ENCODE measurements at regions not wholly inside any gene's neighbourhood (a gene's known extent, or its start where the extent isn't known, plus 50 kb on each side); places are given as distances from the start of the nearest gene placed in this dataset.

DNA sequence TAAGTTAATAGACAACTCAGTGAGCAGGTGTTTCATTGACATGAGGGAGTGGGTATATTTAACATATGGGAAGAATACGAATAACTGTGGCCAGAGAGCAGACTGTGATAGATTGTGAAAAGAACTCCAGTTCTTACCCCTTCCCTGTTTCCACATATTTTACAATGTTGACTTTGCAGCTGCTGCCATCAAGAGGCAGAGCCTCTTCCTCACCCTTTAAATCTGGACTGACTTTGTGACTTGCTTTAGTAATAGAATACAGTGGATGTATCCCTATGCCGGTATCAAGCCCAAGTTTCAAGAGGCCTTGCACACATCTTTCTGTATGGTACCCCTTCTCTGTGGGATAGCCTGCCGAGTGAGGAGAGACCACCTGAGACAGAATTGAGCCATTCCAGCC, 356.7 kb downstream of the ETNK1 start:
- no peak overlapping the region for H3K4me3 Mint-ChIP-seq
- POLR2A ChIA-PET: no interaction called here
- intact Hi-C loops (cut with micrococcal nuclease): no loop called here

DNA sequence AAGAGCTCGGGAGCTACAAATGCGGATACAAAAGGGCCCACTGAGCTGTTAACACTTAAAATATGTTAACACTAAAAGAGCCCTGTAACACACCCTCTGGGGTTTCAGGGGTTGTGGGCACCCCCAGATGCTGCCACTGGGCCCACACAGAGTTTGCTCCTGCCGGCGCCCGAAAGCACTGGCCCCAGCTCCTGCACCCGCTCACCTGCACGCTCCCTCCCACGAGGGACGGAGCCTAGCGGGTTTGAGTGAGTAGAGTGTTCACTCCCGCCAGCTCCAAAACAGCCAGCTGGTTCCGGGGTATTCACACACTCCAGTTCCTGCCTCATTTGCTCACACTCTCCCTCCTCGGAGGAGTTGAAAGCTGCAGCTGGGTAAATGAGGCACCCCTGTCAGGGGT, 357.7 kb downstream of the ETNK1 start:
- Histone ChIP-seq H3K27ac (ENCODE audit: low read length in 2 of 2) (no peak overlapping the region), H2AFZ (ENCODE audit: insufficient read depth, low read depth, low read length, poor library complexity, severe bottlenecking) (no peak overlapping the region), H3K27me3 (replicated peaks in 1 of 4; ENCODE audit: control extremely low read depth in 1 of 4, control insufficient read depth in 3 of 4, insufficient read depth in 4 of 4, low read length in 3 of 4) (no peaks in the 10 kb centered on the region), H3K79me2 (ENCODE audit: control insufficient read depth, insufficient read depth, low read length) (no peaks in the 10 kb centered on the region), H3K9me3 (ENCODE audit: control extremely low read depth in 1 of 3, control insufficient read depth in 2 of 3, insufficient read depth in 1 of 3, low read length in 2 of 3) (no peaks in the 10 kb centered on the region), H3K9ac (ENCODE audit: low read length) (no peak overlapping the region), H3K4me3 (ENCODE audit: control extremely low read depth in 1 of 5, extremely low read depth in 1 of 5, insufficient read depth in 1 of 5, low read depth in 2 of 5, low read length in 4 of 5) (no peak overlapping the region), H4K20me1 (ENCODE audit: control insufficient read depth, insufficient read depth, low read length, poor library complexity, severe bottlenecking) (no peaks in the 10 kb centered on the region), H3K4me1 (ENCODE audit: control insufficient read depth in 2 of 2, insufficient read depth in 2 of 2, low read length in 2 of 2) (no peaks in the 10 kb centered on the region), H3K36me3 (replicated peaks in 1 of 2; ENCODE audit: control extremely low read depth in 1 of 2, control insufficient read depth in 1 of 2, extremely low read depth in 1 of 2, insufficient read depth in 2 of 2, low read length in 1 of 2) (no peaks in the 10 kb centered on the region), H3K4me2 (replicated peaks; ENCODE audit: low read depth, low read length, poor library complexity, severe bottlenecking) (no peak overlapping the region)
- ChIA-PET POLR2A (no interaction called here), CTCF (no interaction called here)
- H3K4me1 Mint-ChIP-seq: no peaks in the 10 kb centered on the region
- H3K4me3 Mint-ChIP-seq: no peak overlapping the region
- ATAC-seq (ENCODE audit: low read depth): no peak
- intact Hi-C loops (cut with micrococcal nuclease): no loop called here
- DNase-seq: no peak
- no peak overlapping the region for H3K27ac Mint-ChIP-seq
- no peak for TF ChIP-seq EZH2 (IDR thresholded peaks at IDR 0.05; ENCODE audit: borderline replicate concordance, insufficient read depth, low read depth, low read length, poor library complexity, severe bottlenecking)
- TF ChIP-seq, protein P1, sequence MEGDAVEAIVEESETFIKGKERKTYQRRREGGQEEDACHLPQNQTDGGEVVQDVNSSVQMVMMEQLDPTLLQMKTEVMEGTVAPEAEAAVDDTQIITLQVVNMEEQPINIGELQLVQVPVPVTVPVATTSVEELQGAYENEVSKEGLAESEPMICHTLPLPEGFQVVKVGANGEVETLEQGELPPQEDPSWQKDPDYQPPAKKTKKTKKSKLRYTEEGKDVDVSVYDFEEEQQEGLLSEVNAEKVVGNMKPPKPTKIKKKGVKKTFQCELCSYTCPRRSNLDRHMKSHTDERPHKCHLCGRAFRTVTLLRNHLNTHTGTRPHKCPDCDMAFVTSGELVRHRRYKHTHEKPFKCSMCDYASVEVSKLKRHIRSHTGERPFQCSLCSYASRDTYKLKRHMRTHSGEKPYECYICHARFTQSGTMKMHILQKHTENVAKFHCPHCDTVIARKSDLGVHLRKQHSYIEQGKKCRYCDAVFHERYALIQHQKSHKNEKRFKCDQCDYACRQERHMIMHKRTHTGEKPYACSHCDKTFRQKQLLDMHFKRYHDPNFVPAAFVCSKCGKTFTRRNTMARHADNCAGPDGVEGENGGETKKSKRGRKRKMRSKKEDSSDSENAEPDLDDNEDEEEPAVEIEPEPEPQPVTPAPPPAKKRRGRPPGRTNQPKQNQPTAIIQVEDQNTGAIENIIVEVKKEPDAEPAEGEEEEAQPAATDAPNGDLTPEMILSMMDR (IDR thresholded peaks at IDR 0.05): no peak
- WGBS (ENCODE audit: insufficient coverage): 88% methylated on average over 9 of the region's 13 CpGs
- H3K9me3 Mint-ChIP-seq (ENCODE audit: insufficient read depth): no peaks in the 10 kb centered on the region
- peaks cover 5% of the 10 kb centered on the region for H3K27me3 Mint-ChIP-seq

More for the DNA sequence above, 356.7 kb downstream of the ETNK1 start:
- CTCF ChIA-PET: no interaction called here
- no peaks in the 10 kb centered on the region for H3K9me3 Mint-ChIP-seq (ENCODE audit: insufficient read depth)
- Histone ChIP-seq H3K79me2 (ENCODE audit: control insufficient read depth, insufficient read depth, low read length) (no peaks in the 10 kb centered on the region), H3K27ac (ENCODE audit: low read length in 2 of 2) (no peak overlapping the region), H3K4me2 (replicated peaks; ENCODE audit: low read depth, low read length, poor library complexity, severe bottlenecking) (no peak overlapping the region), H3K27me3 (replicated peaks in 1 of 4; ENCODE audit: control extremely low read depth in 1 of 4, control insufficient read depth in 3 of 4, insufficient read depth in 4 of 4, low read length in 3 of 4) (no peaks in the 10 kb centered on the region), H3K4me1 (ENCODE audit: control insufficient read depth in 2 of 2, insufficient read depth in 2 of 2, low read length in 2 of 2) (no peaks in the 10 kb centered on the region), H4K20me1 (ENCODE audit: control insufficient read depth, insufficient read depth, low read length, poor library complexity, severe bottlenecking) (no peaks in the 10 kb centered on the region), H2AFZ (ENCODE audit: insufficient read depth, low read depth, low read length, poor library complexity, severe bottlenecking) (no peak overlapping the region), H3K36me3 (replicated peaks in 1 of 2; ENCODE audit: control extremely low read depth in 1 of 2, control insufficient read depth in 1 of 2, extremely low read depth in 1 of 2, insufficient read depth in 2 of 2, low read length in 1 of 2) (no peaks in the 10 kb centered on the region), H3K4me3 (ENCODE audit: control extremely low read depth in 1 of 5, extremely low read depth in 1 of 5, insufficient read depth in 1 of 5, low read depth in 2 of 5, low read length in 4 of 5) (no peak overlapping the region), H3K9ac (ENCODE audit: low read length) (no peak overlapping the region), H3K9me3 (ENCODE audit: control extremely low read depth in 1 of 3, control insufficient read depth in 2 of 3, insufficient read depth in 1 of 3, low read length in 2 of 3) (no peaks in the 10 kb centered on the region)
- H3K27ac Mint-ChIP-seq: no peak overlapping the region
- 93% methylated on average over 2 of the region's 3 CpGs for WGBS (ENCODE audit: insufficient coverage)
- peaks cover 6% of the 10 kb centered on the region for H3K27me3 Mint-ChIP-seq
- TF ChIP-seq, protein P1 (IDR thresholded peaks at IDR 0.05): no peak
- TF ChIP-seq EZH2 (IDR thresholded peaks at IDR 0.05; ENCODE audit: borderline replicate concordance, insufficient read depth, low read depth, low read length, poor library complexity, severe bottlenecking): no peak
- ATAC-seq (ENCODE audit: low read depth): no peak
- H3K4me1 Mint-ChIP-seq: no peaks in the 10 kb centered on the region
- DNase-seq: no peak

Data from B cell (primary cell).